ENCODE measurements at regions not wholly inside any gene's neighbourhood (a gene's known extent, or its start where the extent isn't known, plus 50 kb on each side); places are given as distances from the start of the nearest gene placed in this dataset.

DNA sequence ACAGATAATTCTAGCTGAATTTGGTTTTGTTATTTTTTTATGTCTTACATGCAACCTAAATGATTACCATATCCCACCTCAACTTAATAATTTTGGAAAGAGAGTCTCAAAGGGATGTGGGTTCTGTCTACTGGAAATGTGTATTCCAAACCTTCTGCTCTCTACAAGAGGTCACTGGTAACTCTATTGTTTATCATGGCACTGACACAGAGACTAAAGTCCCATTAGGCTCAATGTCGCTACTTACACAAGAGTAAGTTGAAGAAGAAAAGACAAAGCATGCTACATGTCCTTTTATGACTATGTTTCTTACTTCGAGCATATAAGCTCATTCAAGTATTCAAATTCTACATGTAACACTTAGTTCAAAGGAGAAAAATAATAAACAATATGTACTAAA is 460.3 kb upstream of the EPHA6 start:
- DNase-seq: no peak
- ATAC-seq: no peak
- Histone ChIP-seq H3K9me3 (peaks cover 0 to 10% (median 0%) of the 10 kb centered on the region in 12 donors), H3K36me3 (no peaks in the 10 kb centered on the region), H3K4me1 (no peaks in the 10 kb centered on the region), H3K4me3 (no peak overlapping the region), H3K27ac (no peak overlapping the region), H3K27me3 (no peaks in the 10 kb centered on the region)
- WGBS, 4 donors: 77 to 82% (median 80%) methylated on average over 2 of the region's 2 CpGs
- intact Hi-C loops (cut with DNase I): no loop called here
- TF ChIP-seq, protein P1, sequence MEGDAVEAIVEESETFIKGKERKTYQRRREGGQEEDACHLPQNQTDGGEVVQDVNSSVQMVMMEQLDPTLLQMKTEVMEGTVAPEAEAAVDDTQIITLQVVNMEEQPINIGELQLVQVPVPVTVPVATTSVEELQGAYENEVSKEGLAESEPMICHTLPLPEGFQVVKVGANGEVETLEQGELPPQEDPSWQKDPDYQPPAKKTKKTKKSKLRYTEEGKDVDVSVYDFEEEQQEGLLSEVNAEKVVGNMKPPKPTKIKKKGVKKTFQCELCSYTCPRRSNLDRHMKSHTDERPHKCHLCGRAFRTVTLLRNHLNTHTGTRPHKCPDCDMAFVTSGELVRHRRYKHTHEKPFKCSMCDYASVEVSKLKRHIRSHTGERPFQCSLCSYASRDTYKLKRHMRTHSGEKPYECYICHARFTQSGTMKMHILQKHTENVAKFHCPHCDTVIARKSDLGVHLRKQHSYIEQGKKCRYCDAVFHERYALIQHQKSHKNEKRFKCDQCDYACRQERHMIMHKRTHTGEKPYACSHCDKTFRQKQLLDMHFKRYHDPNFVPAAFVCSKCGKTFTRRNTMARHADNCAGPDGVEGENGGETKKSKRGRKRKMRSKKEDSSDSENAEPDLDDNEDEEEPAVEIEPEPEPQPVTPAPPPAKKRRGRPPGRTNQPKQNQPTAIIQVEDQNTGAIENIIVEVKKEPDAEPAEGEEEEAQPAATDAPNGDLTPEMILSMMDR (IDR thresholded peaks at IDR 0.05): no peak
- TF ChIP-seq POLR2A (IDR thresholded peaks at IDR 0.05): no peak

DNA sequence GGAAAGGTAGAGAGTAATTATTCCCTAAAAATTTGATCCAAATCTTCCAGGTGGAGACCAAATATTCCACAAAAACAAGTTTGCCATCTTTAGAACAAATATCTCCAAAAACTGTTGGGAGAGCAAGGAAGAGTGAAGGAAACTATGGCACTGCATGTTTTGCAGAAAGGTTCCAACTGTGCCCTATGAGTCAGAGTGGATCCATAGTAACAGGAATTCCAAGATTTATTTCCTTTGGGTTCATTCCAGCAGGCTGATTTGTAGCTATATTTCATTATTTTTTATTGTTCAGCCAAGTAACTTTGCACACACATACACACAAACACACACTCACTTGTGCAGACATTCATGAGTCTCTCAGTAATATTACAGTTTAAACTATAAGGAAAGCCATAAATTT is 459.7 kb upstream of the EPHA6 start:
- Histone ChIP-seq H3K36me3 (no peaks in the 10 kb centered on the region), H3K27ac (no peak overlapping the region), H3K9me3 (peaks cover 0 to 14% (median 0%) of the 10 kb centered on the region in 12 donors), H3K27me3 (no peaks in the 10 kb centered on the region), H3K4me1 (no peaks in the 10 kb centered on the region), H3K4me3 (no peak overlapping the region)
- ATAC-seq: no peak
- intact Hi-C loops (cut with DNase I): no loop called here
- no peak for DNase-seq
- TF ChIP-seq, protein P1 (IDR thresholded peaks at IDR 0.05): no peak
- TF ChIP-seq POLR2A (IDR thresholded peaks at IDR 0.05): no peak

- WGBS, 4 donors: 85 to 98% (median 94%) methylated on average over 1 of the region's 1 CpG
Observed at GRCh38 chr3:96361241-96361640, 453.2 kb upstream of the EPHA6 start.

GRCh38 chr3:96370637-96371036 is 443.8 kb upstream of the EPHA6 start:
- Histone ChIP-seq H3K27ac (no peak overlapping the region), H3K4me1 (no peaks in the 10 kb centered on the region), H3K36me3 (no peaks in the 10 kb centered on the region), H3K9me3 (peaks cover 0 to 5% (median 0%) of the 10 kb centered on the region in 12 donors), H3K27me3 (no peaks in the 10 kb centered on the region), H3K4me3 (no peak overlapping the region)
- DNase-seq: no peak
- no peak for ATAC-seq
- intact Hi-C loops (cut with DNase I): no loop called here
- TF ChIP-seq, protein P1 (IDR thresholded peaks at IDR 0.05): no peak
- no peak for TF ChIP-seq POLR2A (IDR thresholded peaks at IDR 0.05)

More at GRCh38 chr3:96361241-96361640, 453.2 kb upstream of the EPHA6 start:
- no peaks in the 10 kb centered on the region for H3K4me1 ChIP-seq
- no peaks in the 10 kb centered on the region for H3K27me3 ChIP-seq
- ATAC-seq: no peak
- H3K27ac ChIP-seq: no peak overlapping the region
- intact Hi-C loops (cut with DNase I): no loop called here
- no peaks in the 10 kb centered on the region for H3K36me3 ChIP-seq
- TF ChIP-seq, protein P1 (IDR thresholded peaks at IDR 0.05): no peak
- no peak for TF ChIP-seq POLR2A (IDR thresholded peaks at IDR 0.05)
- DNase-seq: no peak
- H3K9me3 ChIP-seq: peaks cover 0 to 14% (median 0%) of the 10 kb centered on the region in 12 donors
- H3K4me3 ChIP-seq: no peak overlapping the region
